Tibial nerve (tissue), 4 donors: ENCODE measurements at regions not wholly inside any gene's neighbourhood (a gene's known extent, or its start where the extent isn't known, plus 50 kb on each side); places are given as distances from the start of the nearest gene placed in this dataset.

ENCODE experiments used
- CTCF ChIP-seq, 5 experiments: fragments of 200-600 bp in 3 of 5; fragments of 450-650 bp in 2 of 5; sonication (generic) in 3 of 5; IDR thresholded peaks; one replicate each; pipeline ENCODE4 v1.5.1; 2016 to 2019; ENCODE audit warnings: antibody characterized with exemption in 5 of 5, mild to moderate bottlenecking in 3 of 5, moderate library complexity in 2 of 5
- EP300 ChIP-seq, 2 donors: sonication (generic); formaldehyde crosslinking; IDR thresholded peaks; one replicate each; pipeline ENCODE4 v1.6.1; 2017; ENCODE audit warnings: antibody characterized with exemption in 2 of 2, mild to moderate bottlenecking in 1 of 2
- POLR2A ChIP-seq, 2 donors: fragments of 450-650 bp; IDR thresholded peaks; one replicate each; pipeline ENCODE4 v1.6.1; 2017; ENCODE audit warnings: antibody characterized with exemption in 2 of 2, mild to moderate bottlenecking in 2 of 2, moderate library complexity in 2 of 2

GRCh38 chr3:30492322-30493192 is 113.8 kb upstream of the TGFBR2 start:
- TF ChIP-seq CTCF (IDR thresholded peaks at IDR 0.05) (no peak), POLR2A (IDR thresholded peaks at IDR 0.05) (no peak), EP300 (IDR thresholded peaks at IDR 0.05) (no peak)
